ENCODE measurements at regions not wholly inside any gene's neighbourhood (a gene's known extent, or its start where the extent isn't known, plus 50 kb on each side); places are given as distances from the start of the nearest gene placed in this dataset.

DNA sequence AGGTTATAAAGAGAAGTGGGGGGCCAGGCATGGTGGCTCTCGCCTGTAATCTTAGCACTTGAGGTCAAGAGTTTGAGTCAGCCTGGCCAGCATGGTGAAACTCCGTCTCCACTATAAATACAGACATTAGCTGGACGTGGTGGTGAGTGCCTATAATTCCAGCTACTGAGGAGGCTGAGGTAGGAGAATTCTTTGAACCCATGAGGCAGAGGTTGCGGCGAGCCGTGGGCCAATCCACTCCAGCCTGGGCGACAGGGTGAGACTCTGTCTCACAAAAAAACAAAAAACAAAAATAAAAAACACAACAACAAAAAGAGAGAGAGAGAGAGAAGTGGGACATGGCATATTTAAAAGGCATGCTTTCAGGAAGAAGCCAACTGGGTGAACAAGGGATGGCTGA is 80.1 kb upstream of the CARD18 start:
- Histone ChIP-seq H3K27me3 (ENCODE audit: insufficient read depth, low read depth, low read length) (no peaks in the 10 kb centered on the region), H2AFZ (ENCODE audit: low read depth, low read length) (no peak overlapping the region), H3K79me2 (replicated peaks; ENCODE audit: insufficient read depth, low read length) (no peaks in the 10 kb centered on the region), H3K4me3 (ENCODE audit: low read length) (no peak overlapping the region), H3K27ac (ENCODE audit: low read length) (no peak overlapping the region), H3K4me2 (ENCODE audit: low read length) (no peak overlapping the region), H3K36me3 (ENCODE audit: insufficient read depth, low read length) (no peaks in the 10 kb centered on the region), H3F3A (ENCODE audit: insufficient read depth, low read length, poor library complexity, severe bottlenecking) (no peaks in the 10 kb centered on the region), H3K9me3 (ENCODE audit: low read length) (no peaks in the 10 kb centered on the region), H3K9ac (ENCODE audit: low read length) (no peak overlapping the region), H4K20me1 (ENCODE audit: insufficient read depth) (no peaks in the 10 kb centered on the region), H3K9me2 (ENCODE audit: insufficient read depth, low read length) (no peaks in the 10 kb centered on the region)
- no peak for TF ChIP-seq EP300 (conservative IDR thresholded peaks at IDR 0.05; ENCODE audit: poor library complexity, severe bottlenecking)
- TF ChIP-seq RAD21 (conservative IDR thresholded peaks at IDR 0.05) = no peak
- no peak for TF ChIP-seq POLR2AphosphoS5 (IDR thresholded peaks at IDR 0.05)
- no peak for TF ChIP-seq EZH2 (IDR thresholded peaks at IDR 0.05; ENCODE audit: borderline replicate concordance, insufficient read depth, low read length, poor library complexity, severe bottlenecking)
- TF ChIP-seq MXI1 (conservative IDR thresholded peaks at IDR 0.05; ENCODE audit: poor library complexity, severe bottlenecking) = no peak
- no peak for TF ChIP-seq SMC3 (conservative IDR thresholded peaks at IDR 0.05; ENCODE audit: poor library complexity)
- TF ChIP-seq, protein P1, sequence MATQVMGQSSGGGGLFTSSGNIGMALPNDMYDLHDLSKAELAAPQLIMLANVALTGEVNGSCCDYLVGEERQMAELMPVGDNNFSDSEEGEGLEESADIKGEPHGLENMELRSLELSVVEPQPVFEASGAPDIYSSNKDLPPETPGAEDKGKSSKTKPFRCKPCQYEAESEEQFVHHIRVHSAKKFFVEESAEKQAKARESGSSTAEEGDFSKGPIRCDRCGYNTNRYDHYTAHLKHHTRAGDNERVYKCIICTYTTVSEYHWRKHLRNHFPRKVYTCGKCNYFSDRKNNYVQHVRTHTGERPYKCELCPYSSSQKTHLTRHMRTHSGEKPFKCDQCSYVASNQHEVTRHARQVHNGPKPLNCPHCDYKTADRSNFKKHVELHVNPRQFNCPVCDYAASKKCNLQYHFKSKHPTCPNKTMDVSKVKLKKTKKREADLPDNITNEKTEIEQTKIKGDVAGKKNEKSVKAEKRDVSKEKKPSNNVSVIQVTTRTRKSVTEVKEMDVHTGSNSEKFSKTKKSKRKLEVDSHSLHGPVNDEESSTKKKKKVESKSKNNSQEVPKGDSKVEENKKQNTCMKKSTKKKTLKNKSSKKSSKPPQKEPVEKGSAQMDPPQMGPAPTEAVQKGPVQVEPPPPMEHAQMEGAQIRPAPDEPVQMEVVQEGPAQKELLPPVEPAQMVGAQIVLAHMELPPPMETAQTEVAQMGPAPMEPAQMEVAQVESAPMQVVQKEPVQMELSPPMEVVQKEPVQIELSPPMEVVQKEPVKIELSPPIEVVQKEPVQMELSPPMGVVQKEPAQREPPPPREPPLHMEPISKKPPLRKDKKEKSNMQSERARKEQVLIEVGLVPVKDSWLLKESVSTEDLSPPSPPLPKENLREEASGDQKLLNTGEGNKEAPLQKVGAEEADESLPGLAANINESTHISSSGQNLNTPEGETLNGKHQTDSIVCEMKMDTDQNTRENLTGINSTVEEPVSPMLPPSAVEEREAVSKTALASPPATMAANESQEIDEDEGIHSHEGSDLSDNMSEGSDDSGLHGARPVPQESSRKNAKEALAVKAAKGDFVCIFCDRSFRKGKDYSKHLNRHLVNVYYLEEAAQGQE (IDR thresholded peaks at IDR 0.05; ENCODE audit: borderline replicate concordance) = no peak
- TF ChIP-seq TAF1 (IDR thresholded peaks at IDR 0.05; ENCODE audit: low read depth) = no peak

DNA sequence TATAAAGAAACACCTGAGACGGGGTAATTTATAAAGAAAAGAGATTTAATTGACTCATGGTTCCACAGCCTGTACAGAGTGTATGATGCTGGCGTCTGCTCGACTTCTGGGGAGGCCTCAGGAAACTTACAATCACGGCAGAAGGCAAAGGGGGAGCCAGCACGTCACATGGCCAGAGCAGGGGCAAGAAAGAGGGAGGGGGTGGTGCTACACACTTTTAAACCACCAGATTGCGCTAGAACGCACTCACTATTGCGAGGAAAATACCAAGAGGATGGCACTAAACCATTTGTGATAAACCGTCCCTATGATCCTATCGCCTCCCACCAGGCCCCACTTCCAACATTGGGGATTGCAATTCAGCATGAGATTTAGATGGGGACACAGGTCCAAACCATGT is 79.7 kb upstream of the CARD18 start:
- H4K20me1 ChIP-seq (ENCODE audit: insufficient read depth) = no peaks in the 10 kb centered on the region
- H2AFZ ChIP-seq (ENCODE audit: low read depth, low read length) = no peak overlapping the region
- TF ChIP-seq EZH2 (IDR thresholded peaks at IDR 0.05; ENCODE audit: borderline replicate concordance, insufficient read depth, low read length, poor library complexity, severe bottlenecking) = no peak
- no peak overlapping the region for H3K9ac ChIP-seq (ENCODE audit: low read length)
- H3K9me2 ChIP-seq (ENCODE audit: insufficient read depth, low read length) = no peaks in the 10 kb centered on the region
- no peak overlapping the region for H3K4me3 ChIP-seq (ENCODE audit: low read length)
- H3K27me3 ChIP-seq (ENCODE audit: insufficient read depth, low read depth, low read length) = no peaks in the 10 kb centered on the region
- no peaks in the 10 kb centered on the region for H3K36me3 ChIP-seq (ENCODE audit: insufficient read depth, low read length)
- H3K9me3 ChIP-seq (ENCODE audit: low read length) = no peaks in the 10 kb centered on the region
- H3K79me2 ChIP-seq (replicated peaks; ENCODE audit: insufficient read depth, low read length) = no peaks in the 10 kb centered on the region
- H3K27ac ChIP-seq (ENCODE audit: low read length) = no peak overlapping the region
- no peaks in the 10 kb centered on the region for H3F3A ChIP-seq (ENCODE audit: insufficient read depth, low read length, poor library complexity, severe bottlenecking)
- no peak overlapping the region for H3K4me2 ChIP-seq (ENCODE audit: low read length)

DNA sequence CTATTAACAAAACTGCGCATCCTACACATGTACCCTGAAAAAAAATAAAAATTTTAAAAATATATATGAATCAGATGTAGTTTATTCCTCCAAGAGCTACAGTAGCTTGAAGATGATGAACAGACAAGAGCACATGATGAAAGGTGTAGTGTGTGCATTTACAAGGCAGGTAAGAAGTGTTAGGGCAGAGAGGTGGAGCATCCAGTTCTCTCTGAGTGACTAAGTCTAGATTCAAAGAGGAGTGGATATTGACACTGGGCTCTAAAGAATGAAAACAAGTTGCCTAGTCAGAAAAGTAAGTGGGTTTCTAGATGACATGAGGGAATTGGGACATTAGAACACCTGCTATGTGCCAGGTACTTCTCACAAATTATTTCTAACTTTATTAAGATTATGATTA is 76.0 kb upstream of the CARD18 start:
- Histone ChIP-seq H3K27me3 (ENCODE audit: insufficient read depth, low read depth, low read length) (no peaks in the 10 kb centered on the region), H4K20me1 (ENCODE audit: insufficient read depth) (no peaks in the 10 kb centered on the region), H3K9me2 (ENCODE audit: insufficient read depth, low read length) (no peaks in the 10 kb centered on the region), H3K4me3 (ENCODE audit: low read length) (no peak overlapping the region), H3K79me2 (replicated peaks; ENCODE audit: insufficient read depth, low read length) (no peaks in the 10 kb centered on the region), H3K9me3 (ENCODE audit: low read length) (no peaks in the 10 kb centered on the region), H3K9ac (ENCODE audit: low read length) (no peak overlapping the region), H3F3A (ENCODE audit: insufficient read depth, low read length, poor library complexity, severe bottlenecking) (no peaks in the 10 kb centered on the region), H2AFZ (ENCODE audit: low read depth, low read length) (no peak overlapping the region), H3K4me2 (ENCODE audit: low read length) (no peak overlapping the region), H3K27ac (ENCODE audit: low read length) (no peak overlapping the region), H3K36me3 (ENCODE audit: insufficient read depth, low read length) (no peaks in the 10 kb centered on the region)
- TF ChIP-seq MXI1 (conservative IDR thresholded peaks at IDR 0.05; ENCODE audit: poor library complexity, severe bottlenecking) = no peak
- TF ChIP-seq, protein P1 (IDR thresholded peaks at IDR 0.05; ENCODE audit: borderline replicate concordance) = no peak
- TF ChIP-seq EP300 (conservative IDR thresholded peaks at IDR 0.05; ENCODE audit: poor library complexity, severe bottlenecking) = no peak
- no peak for TF ChIP-seq SMC3 (conservative IDR thresholded peaks at IDR 0.05; ENCODE audit: poor library complexity)
- TF ChIP-seq TAF1 (IDR thresholded peaks at IDR 0.05; ENCODE audit: low read depth) = no peak
